ENCODE measurements at regions not wholly inside any gene's neighbourhood (a gene's known extent, or its start where the extent isn't known, plus 50 kb on each side); places are given as distances from the start of the nearest gene placed in this dataset.

DNA sequence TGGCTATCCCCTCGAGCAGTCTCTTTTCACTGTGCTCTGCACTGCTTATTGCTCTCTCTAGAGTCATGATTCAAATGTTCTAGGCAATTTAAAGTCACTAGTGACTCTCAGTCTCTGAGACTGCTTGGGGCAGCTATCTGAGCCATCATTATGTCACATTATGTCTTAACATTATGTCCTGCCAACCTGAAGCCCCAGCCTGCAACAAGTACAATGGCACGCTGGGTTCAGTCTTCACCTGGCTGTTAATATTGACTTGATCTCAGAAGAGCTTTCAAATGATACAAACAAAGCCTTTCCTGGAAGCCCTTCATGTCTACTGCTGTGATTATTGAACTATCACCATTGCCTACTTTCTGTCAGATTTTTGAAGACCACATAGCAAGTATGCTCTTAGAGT, 128.1 kb upstream of the GRM7 start:
- TF ChIP-seq CTCF (IDR thresholded peaks at IDR 0.05; ENCODE audit: low read depth, low read length), result no peak
- no peaks in the 10 kb centered on the region for H3K9me3 ChIP-seq (ENCODE audit: severe bottlenecking)
- no peak for DNase-seq
- no peak overlapping the region for H3K27ac ChIP-seq
- peaks cover 39% of the 10 kb centered on the region for H3K27me3 ChIP-seq (ENCODE audit: insufficient read depth, low read depth, severe bottlenecking)
- H3K4me3 ChIP-seq (ENCODE audit: low read depth, low read length), result no peak overlapping the region
- no peaks in the 10 kb centered on the region for H3K36me3 ChIP-seq

GRCh38 chr3:6733699-6734394, 127.1 kb upstream of the GRM7 start:
- no peaks in the 10 kb centered on the region for H3K9me3 ChIP-seq (ENCODE audit: severe bottlenecking)
- peaks cover 45% of the 10 kb centered on the region for H3K27me3 ChIP-seq (ENCODE audit: insufficient read depth, low read depth, severe bottlenecking)
- TF ChIP-seq CTCF (IDR thresholded peaks at IDR 0.05; ENCODE audit: low read depth, low read length), result no peak
- no peak overlapping the region for H3K4me3 ChIP-seq (ENCODE audit: low read depth, low read length)
- no peak for DNase-seq
- no peaks in the 10 kb centered on the region for H3K36me3 ChIP-seq
- H3K27ac ChIP-seq, result no peak overlapping the region

DNA sequence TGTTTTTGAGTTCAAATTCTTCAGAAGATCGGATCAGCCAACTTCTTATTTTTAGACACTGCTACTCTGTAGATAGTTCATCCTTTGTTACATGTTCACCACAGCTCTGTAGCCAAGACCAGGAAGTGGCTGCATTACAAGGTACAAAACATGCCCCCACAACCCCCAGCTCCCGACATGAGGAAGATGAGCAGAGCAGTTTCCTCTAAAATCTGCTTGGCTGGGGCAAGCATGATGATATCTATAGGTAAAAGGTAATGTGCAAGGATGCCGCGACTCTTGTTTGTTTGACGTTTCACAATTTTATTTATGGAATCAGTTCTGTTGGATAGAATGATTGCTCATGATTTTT, 126.5 kb upstream of the GRM7 start:
- Histone ChIP-seq H3K36me3 (no peaks in the 10 kb centered on the region), H3K27ac (no peak overlapping the region), H3K27me3 (ENCODE audit: insufficient read depth, low read depth, severe bottlenecking) (peaks cover 46% of the 10 kb centered on the region), H3K9me3 (ENCODE audit: severe bottlenecking) (no peaks in the 10 kb centered on the region), H3K4me3 (ENCODE audit: low read depth, low read length) (no peak overlapping the region)
- TF ChIP-seq CTCF (IDR thresholded peaks at IDR 0.05; ENCODE audit: low read depth, low read length), result no peak
- DNase-seq, result no peak

- Histone ChIP-seq H3K27ac (no peak overlapping the region), H3K36me3 (no peaks in the 10 kb centered on the region), H3K4me3 (ENCODE audit: low read depth, low read length) (no peak overlapping the region), H3K27me3 (ENCODE audit: insufficient read depth, low read depth, severe bottlenecking) (peaks cover 49% of the 10 kb centered on the region), H3K9me3 (ENCODE audit: severe bottlenecking) (no peaks in the 10 kb centered on the region)
- DNase-seq, result no peak
- TF ChIP-seq CTCF (IDR thresholded peaks at IDR 0.05; ENCODE audit: low read depth, low read length), result no peak
These were observed 123.9 kb upstream of the GRM7 start for GRCh38 chr3:6736836-6737629.

DNA sequence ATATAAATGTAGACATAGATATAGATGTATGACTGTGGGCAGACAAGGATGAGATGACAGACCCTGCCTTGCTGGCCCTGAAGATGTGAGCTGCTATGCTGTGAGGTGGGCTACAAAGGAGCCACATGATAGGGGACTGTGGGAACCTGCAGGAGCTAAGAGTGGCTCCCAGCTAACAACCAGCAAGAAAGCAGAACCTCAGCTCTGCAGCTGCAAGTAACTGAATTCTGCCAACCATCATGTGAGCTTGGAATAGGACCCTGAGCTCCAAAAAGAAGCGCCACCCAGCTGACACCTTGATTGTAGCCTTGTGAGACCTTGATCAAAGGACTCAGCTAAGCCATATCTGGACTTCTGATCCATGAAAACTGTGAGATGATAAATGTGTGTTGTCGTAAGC, 123.3 kb upstream of the GRM7 start:
- Histone ChIP-seq H3K27me3 (ENCODE audit: insufficient read depth, low read depth, severe bottlenecking) (peaks cover 46% of the 10 kb centered on the region), H3K36me3 (no peaks in the 10 kb centered on the region), H3K9me3 (ENCODE audit: severe bottlenecking) (no peaks in the 10 kb centered on the region), H3K27ac (no peak overlapping the region), H3K4me3 (ENCODE audit: low read depth, low read length) (no peak overlapping the region)
- TF ChIP-seq CTCF (IDR thresholded peaks at IDR 0.05; ENCODE audit: low read depth, low read length), result no peak
- no peak for DNase-seq

All from WERI-Rb-1 (cell line).